Muscle layer of duodenum (tissue), 2 donors: ENCODE measurements at regions not wholly inside any gene's neighbourhood (a gene's known extent, or its start where the extent isn't known, plus 50 kb on each side); places are given as distances from the start of the nearest gene placed in this dataset.

Experiments
- H3K27ac ChIP-seq: one replicate; pipeline ENCODE4 v1.7.0; 2013; ENCODE audit warnings: mild to moderate bottlenecking, low read length
- H3K27me3 ChIP-seq: one replicate; pipeline ENCODE4 v1.7.0; 2013; ENCODE audit warnings: low read depth, mild to moderate bottlenecking, control low read depth, low read length
- H3K36me3 ChIP-seq, 2 donors: one replicate each; pipeline ENCODE4 v1.7.0; 2013; ENCODE audit warnings: low read length in 2 of 2, control low read depth in 1 of 2, mild to moderate bottlenecking in 1 of 2; ENCODE audit not compliant: insufficient read depth in 2 of 2, control insufficient read depth in 1 of 2
- H3K4me1 ChIP-seq, 2 donors: one replicate each; pipeline ENCODE4 v1.7.0; 2013; ENCODE audit warnings: low read length in 2 of 2, mild to moderate bottlenecking in 2 of 2, control low read depth in 1 of 2, moderate library complexity in 1 of 2; ENCODE audit not compliant: insufficient read depth in 2 of 2, control insufficient read depth in 1 of 2
- H3K4me3 ChIP-seq, 2 donors: one replicate each; pipeline ENCODE4 v1.7.0; 2013; ENCODE audit warnings: low read length in 2 of 2, low read depth in 1 of 2, mild to moderate bottlenecking in 1 of 2
- H3K9me3 ChIP-seq, 2 donors: one replicate each; pipeline ENCODE4 v1.7.0; 2013; ENCODE audit warnings: low read length in 2 of 2, control low read depth in 1 of 2, mild to moderate bottlenecking in 1 of 2; ENCODE audit not compliant: control insufficient read depth in 1 of 2
- donor health status: healthy.

DNA sequence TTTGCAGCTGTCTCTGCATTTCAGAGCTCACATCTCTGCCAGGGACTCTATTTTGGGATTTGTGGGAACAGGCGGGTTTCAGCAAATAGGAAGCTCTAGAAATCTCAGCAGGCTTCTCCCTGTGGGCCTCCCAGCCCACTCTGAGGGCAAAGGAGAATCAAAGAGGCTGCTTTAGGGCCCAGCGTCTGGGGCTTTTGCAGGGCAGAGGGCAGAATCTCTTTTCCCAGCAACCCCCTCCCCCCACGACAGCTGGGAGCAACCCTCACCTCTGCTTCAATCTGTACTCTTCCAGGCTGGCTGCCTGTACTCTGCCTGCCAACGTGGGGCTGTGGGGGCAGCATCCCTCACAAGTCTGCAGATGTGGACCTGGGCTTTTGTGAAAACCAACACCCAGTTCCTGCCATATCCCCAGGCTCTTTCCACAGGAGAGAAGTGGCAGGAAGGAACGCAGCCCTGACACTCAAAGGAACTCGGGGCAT, 529.6 kb upstream of the TBX3 start:
- H3K27me3 ChIP-seq: no peaks in the 10 kb centered on the region
- no peaks in the 10 kb centered on the region for H3K9me3 ChIP-seq
- H3K4me1 ChIP-seq: peaks cover 8 to 20% of the 10 kb centered on the region in 2 donors
- no peak overlapping the region for H3K27ac ChIP-seq
- no peaks in the 10 kb centered on the region for H3K36me3 ChIP-seq
- no peak overlapping the region for H3K4me3 ChIP-seq

- H3K36me3 ChIP-seq: no peaks in the 10 kb centered on the region
- H3K27ac ChIP-seq: no peak overlapping the region
Observed at GRCh38 chr12:115213118-115213517, 529.1 kb upstream of the TBX3 start.

GRCh38 chr12:115212356-115212755, 528.4 kb upstream of the TBX3 start:
- H3K27ac ChIP-seq: no peak overlapping the region
- H3K4me1 ChIP-seq: peaks cover 8 to 20% of the 10 kb centered on the region in 2 donors
- H3K9me3 ChIP-seq: no peaks in the 10 kb centered on the region
- no peaks in the 10 kb centered on the region for H3K36me3 ChIP-seq
- no peak overlapping the region for H3K4me3 ChIP-seq
- no peaks in the 10 kb centered on the region for H3K27me3 ChIP-seq

More at GRCh38 chr12:115213118-115213517, 529.1 kb upstream of the TBX3 start:
- H3K27me3 ChIP-seq: no peaks in the 10 kb centered on the region
- no peaks in the 10 kb centered on the region for H3K9me3 ChIP-seq
- peaks cover 8 to 20% of the 10 kb centered on the region in 2 donors for H3K4me1 ChIP-seq
- H3K4me3 ChIP-seq: no peak overlapping the region

- H3K4me1 ChIP-seq: peaks cover 8 to 20% of the 10 kb centered on the region in 2 donors
- no peak overlapping the region for H3K4me3 ChIP-seq
- no peak overlapping the region for H3K27ac ChIP-seq
- H3K9me3 ChIP-seq: no peaks in the 10 kb centered on the region
- H3K27me3 ChIP-seq: no peaks in the 10 kb centered on the region
- no peaks in the 10 kb centered on the region for H3K36me3 ChIP-seq
Observed at GRCh38 chr12:115210533-115211252, 526.7 kb upstream of the TBX3 start.

DNA sequence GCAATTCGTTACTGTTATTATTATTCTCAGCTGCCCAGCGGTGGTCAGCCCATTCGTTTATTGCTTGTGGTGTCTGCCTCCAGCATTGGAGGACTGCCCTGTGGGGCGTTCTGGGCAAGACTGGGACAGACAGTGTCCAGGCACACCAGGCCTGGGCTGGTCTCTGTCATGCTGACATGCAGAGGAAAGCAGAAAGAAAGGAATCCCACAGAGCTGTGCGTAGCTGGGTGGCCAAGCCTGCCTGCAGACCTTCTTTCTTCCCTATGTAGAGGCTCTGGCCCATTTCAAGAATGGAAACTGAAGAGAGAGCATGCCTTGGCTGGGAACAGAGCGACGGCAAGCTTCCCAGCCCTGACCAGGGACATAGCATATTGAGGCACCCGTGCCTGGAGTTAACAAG, 525.3 kb upstream of the TBX3 start:
- Histone ChIP-seq H3K27me3 (no peaks in the 10 kb centered on the region), H3K36me3 (no peaks in the 10 kb centered on the region), H3K4me3 (no peak overlapping the region), H3K4me1 (peaks cover 8 to 20% of the 10 kb centered on the region in 2 donors), H3K9me3 (no peaks in the 10 kb centered on the region), H3K27ac (no peak overlapping the region)

- no peak overlapping the region for H3K4me3 ChIP-seq
Observed at GRCh38 chr12:115208098-115208497, 524.1 kb upstream of the TBX3 start.

DNA sequence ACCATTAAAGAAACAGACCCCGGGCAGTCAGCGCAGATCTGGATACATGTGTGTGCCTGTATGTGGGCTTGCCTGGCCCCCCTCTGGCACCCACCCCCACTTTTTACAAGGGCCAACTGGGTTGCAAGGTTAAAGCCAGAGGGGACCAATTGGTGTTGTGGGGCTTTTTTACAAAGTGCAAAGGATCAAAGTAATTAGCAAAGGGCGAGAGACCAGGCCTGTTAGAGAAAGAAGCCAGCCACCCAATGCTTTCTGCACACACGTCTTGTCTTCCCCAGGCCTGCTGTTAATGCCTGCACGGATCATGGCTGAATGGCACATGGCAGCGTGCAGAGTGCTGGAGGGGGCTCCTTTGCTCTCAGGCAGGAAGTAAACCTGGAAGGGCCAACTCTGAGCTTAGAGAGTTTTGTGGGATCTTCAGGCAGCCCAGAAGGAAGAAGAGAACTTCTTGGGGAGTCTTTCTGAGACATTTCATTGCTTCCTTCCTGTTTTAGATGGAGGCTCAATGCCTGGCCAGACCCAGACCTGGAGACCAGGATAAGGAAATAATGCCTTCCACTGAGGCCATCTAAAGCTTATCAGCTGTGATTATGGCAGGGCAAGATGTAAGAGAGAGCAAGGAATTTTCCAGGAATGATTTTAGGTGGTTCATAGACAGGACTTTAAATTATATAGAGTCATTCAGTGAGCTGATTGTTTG, 523.4 kb upstream of the TBX3 start:
- H3K4me1 ChIP-seq: peaks cover 0 to 11% of the 10 kb centered on the region in 2 donors
- H3K27me3 ChIP-seq: no peaks in the 10 kb centered on the region
- H3K9me3 ChIP-seq: no peaks in the 10 kb centered on the region
- no peaks in the 10 kb centered on the region for H3K36me3 ChIP-seq
- H3K4me3 ChIP-seq: no peak overlapping the region
- H3K27ac ChIP-seq: no peak overlapping the region

More at GRCh38 chr12:115208098-115208497, 524.1 kb upstream of the TBX3 start:
- Histone ChIP-seq H3K27me3 (no peaks in the 10 kb centered on the region), H3K27ac (no peak overlapping the region), H3K36me3 (no peaks in the 10 kb centered on the region), H3K9me3 (no peaks in the 10 kb centered on the region), H3K4me1 (peaks cover 1 to 11% of the 10 kb centered on the region in 2 donors)

- H3K9me3 ChIP-seq: no peaks in the 10 kb centered on the region
- H3K36me3 ChIP-seq: no peaks in the 10 kb centered on the region
- H3K4me3 ChIP-seq: no peak overlapping the region
- no peaks in the 10 kb centered on the region for H3K27me3 ChIP-seq
- H3K4me1 ChIP-seq: peaks cover 0 to 11% of the 10 kb centered on the region in 2 donors
- H3K27ac ChIP-seq: no peak overlapping the region
Observed at GRCh38 chr12:115206801-115207200, 522.8 kb upstream of the TBX3 start.

DNA sequence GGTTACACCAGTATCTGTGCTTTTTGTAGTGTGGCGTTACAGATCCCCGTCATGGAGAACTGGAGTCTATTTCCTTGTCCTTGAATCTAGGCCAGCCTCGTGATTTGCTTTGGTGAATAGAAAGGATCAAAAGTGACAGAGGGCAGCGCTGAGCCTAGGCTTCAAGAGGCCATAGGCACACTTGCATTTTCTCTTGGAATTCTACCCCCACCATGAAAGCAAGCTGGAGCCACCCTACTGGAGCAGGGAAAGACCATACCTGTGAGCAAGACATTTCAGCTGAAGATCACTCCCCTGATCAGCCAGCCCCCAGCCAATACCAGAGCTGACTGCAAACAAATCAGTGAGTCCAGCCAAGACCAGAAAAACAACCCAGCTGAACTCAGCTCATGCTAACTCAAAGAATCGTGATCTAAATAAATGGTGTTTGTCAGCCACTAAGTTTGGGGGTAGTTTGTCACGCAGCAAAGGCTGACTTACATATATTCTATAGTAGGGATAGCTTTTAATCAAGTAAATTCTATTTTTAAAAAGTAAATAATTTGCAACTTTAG, 521.9 kb upstream of the TBX3 start:
- H3K27me3 ChIP-seq: no peaks in the 10 kb centered on the region
- no peak overlapping the region for H3K27ac ChIP-seq

DNA sequence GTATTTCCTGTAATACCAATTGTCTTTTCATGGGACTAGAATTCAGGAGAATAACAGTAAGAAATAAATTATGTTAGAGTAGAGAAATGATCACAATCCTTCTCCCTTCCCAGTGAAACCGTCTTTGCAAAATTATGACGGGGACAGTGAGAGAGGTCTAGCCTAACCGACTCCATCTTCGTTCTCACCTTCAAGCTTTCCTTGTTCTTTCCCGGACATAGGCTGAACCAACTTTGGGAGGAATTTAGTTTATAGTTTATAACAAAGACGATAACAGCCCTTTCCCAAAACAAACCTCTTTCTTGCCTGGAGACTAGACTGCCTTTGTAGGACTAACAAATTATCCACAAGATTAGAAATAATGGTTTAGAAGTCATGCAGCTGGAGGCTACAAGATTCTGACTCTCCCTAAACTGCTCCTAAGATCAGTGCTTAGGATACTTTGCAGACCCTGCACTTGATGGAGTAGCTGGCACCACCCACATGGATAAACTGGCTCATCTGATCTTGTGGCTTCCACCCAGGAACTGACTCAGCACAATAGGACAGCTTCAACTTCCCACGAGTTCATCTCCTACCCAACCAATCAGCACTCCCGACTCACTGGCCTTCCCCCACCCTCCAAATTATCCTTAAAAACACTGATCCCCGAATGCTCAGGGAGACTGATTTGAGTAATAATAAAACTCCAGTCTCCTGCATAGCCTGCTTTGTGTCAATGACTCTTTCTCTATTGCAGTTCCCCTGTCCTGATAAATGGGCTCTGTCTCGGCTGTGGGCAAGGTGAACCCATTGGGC, 521.2 kb upstream of the TBX3 start:
- no peaks in the 10 kb centered on the region for H3K36me3 ChIP-seq
- H3K4me3 ChIP-seq: no peak overlapping the region
- no peaks in the 10 kb centered on the region for H3K4me1 ChIP-seq
- no peaks in the 10 kb centered on the region for H3K9me3 ChIP-seq
- no peaks in the 10 kb centered on the region for H3K27me3 ChIP-seq
- H3K27ac ChIP-seq: no peak overlapping the region

More for the DNA sequence above, 521.9 kb upstream of the TBX3 start:
- H3K4me1 ChIP-seq: peaks cover 0 to 4% of the 10 kb centered on the region in 2 donors
- no peak overlapping the region for H3K4me3 ChIP-seq
- no peaks in the 10 kb centered on the region for H3K9me3 ChIP-seq
- no peaks in the 10 kb centered on the region for H3K36me3 ChIP-seq

DNA sequence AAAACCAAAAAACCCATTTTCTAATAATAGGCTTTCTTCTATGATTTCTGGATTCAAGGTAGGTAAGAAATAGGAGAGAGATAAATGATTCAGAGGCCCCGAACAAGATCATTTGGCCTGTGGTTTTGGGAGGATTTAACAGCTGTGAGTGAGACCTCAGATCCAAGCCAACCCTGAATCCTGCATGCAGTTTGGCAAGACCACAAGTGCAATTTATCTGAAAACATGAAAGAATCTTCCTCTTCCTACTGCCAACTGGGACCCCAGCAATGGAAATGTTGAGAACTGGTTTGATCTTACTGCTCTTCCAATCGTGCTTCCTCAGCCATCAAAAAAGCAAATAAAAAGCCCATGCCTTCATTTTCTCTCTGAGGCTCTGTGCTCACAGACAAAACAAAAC, 519.7 kb upstream of the TBX3 start:
- no peaks in the 10 kb centered on the region for H3K9me3 ChIP-seq
- no peak overlapping the region for H3K27ac ChIP-seq
- no peaks in the 10 kb centered on the region for H3K36me3 ChIP-seq

More for the DNA sequence above, 519.7 kb upstream of the TBX3 start:
- Histone ChIP-seq H3K27me3 (no peaks in the 10 kb centered on the region), H3K4me1 (no peaks in the 10 kb centered on the region), H3K4me3 (no peak overlapping the region)
